ENCODE measurements at regions not wholly inside any gene's neighbourhood (a gene's known extent, or its start where the extent isn't known, plus 50 kb on each side); places are given as distances from the start of the nearest gene placed in this dataset.

DNA sequence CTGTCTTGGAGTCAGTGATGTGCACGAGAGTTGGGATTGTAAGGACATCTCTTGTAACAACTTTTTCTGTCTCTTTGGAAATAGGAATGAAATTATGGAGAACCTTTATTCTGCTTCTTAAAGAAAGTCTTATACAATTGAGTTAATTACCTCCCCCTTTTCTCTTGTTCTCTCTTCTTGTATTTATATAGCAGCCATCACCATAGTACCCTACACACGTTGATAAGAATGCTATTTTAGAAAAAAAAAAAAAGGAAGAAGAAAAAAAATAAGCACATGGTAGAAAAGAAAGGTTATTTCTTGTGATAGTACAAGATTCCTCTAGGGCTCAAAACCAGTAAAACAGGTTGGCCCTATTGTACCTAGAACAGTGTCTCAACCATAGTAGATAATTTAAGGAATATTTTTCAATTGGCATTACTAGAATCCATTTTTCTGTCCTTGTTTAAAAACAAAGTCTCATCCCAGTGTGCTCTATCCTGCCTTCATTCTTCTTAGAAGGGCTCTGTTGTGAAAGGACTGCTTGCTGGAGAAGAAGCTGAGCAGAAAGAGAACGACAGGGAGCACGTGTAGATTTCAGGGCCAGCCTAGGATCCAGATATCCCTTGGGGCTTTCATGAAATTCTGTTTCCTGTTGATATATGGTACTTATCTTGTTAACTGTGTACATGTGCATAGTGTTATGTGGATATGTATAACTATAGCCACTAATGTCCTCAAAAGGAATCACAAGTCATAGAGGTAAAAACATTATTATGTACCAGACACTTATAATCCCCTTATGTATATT is 392.3 kb upstream of the MEF2C start:
- no peak for DNase-seq (ENCODE audit: low spot score)

DNA sequence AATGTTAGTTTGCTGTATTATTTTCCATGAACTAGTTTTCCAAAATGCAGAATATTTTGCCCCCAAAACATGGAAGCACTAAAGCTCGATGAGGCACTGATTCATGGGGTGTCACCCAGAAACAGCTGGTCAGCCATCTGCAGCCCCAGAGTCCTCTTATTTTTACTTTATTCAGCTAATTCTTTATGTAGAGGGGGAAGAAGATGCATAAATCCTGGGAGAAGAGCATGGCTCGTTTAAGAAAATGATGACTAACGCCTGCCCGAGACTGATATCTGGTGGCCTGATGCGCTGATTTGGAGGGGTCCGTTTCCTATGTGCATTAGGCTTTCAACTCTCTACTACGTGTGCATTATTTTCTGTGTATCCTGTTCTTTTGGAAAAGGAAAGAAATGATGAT is 390.3 kb upstream of the MEF2C start:
- DNase-seq (ENCODE audit: low spot score) = no peak

DNA sequence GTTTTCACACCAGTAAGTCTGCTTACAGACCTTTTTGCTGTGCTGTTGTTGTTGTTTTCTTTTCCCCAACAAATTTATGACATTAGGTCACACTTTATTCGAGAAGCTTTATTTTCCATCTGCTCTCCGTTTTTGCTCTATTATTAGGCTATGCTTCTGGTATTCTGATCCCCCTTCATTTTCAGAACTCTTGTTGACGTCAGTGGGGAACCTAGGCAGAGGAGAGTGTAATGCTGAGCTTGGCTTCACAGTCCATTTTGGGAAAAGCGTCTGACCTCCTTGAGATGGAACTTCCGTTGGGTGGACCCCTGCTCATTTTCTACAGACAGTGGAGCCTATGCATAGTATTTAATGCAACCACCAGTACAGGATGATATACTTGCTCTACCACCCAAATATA is 387.9 kb upstream of the MEF2C start:
- DNase-seq (ENCODE audit: low spot score) = peak; percentile 43

DNA sequence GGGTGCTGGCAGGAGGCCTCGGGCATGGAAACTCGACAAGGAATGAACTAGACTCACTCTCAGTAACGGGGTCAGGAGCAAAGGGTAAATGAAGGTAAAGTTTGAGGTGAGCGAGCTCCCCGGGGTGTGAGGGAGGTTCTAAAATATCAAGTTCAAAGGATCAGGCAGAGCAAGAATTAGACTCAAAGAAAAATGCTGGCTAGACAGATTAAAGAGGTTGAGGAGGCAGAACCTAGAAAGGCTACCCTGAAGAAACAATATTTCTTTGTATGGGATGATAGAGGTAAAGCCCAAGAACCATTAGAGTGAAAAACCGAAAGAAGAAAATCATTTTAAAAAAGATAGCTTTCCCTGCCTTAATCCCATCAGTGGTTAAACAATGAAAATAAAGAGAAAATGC is 386.7 kb upstream of the MEF2C start:
- no peak for DNase-seq (ENCODE audit: low spot score)

DNA sequence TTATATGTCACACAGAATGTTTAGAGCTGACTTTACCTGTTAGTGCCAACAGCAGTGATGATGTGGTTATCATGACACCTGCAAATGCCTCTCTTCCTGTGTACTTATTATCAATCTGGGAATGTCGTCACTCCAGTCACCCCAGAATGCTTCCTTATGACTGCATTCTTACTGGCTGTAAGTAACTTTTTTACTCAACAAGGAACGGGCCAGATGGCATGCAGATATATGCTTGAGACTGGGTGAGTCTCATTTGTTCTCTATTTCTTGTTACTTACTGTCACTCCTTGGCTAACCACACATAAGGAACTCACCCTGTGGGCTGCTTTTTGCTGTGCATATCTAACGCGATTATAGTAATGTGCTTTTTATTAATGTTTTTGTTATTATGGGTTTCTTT is 385.5 kb upstream of the MEF2C start:
- peak; percentile 56 for DNase-seq (ENCODE audit: low spot score)

DNA sequence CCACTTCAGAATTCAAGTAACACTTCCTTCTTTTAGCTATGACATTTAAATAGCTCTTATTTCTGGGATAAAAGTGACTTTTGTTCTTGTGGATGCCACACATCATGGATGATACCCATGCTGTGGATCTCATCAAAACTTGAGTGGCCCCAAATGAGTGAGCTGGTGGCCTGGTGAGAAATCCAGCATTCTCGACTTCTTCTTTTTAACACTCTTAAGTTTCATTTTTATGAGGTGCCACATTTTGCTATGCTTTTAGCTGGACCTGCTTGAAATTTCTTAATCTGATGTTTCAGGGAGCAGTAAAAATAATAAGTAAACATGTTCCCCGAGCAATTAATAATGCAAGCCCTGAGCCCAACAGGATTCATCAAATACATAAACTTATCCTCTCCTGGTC is 384.8 kb upstream of the MEF2C start:
- DNase-seq (ENCODE audit: low spot score) = no peak

DNA sequence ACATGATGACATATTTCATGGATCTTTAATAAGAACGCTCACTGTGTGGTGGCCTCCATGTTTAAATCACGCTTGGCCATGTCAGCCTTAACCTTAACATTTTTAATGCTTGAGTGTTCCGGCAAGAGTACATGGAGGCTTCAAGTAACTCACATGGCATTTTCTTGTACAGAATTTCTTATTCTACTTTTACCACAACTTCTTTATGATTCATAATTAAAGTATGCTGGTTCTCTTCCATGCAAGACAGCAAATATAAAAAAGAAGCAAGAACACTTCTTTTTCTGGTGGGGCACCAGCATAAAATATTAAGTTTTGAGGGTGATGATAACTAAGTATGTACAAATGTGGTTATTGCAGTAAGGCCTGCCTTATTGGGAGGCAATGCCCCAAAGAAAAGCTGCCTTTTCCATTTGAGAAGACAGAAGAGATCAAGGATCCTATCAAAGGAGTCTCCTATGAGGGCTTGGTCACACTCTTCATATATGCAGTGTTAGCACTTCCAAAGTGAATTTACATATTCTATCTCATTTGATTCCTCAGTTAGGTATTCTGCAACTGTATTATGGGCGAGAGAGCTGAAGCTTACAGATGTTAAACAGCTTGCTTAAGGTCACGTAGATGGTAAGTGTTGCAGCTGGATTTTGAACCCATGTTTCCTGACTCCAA is 382.7 kb upstream of the MEF2C start:
- DNase-seq (ENCODE audit: low spot score) = no peak

DNA sequence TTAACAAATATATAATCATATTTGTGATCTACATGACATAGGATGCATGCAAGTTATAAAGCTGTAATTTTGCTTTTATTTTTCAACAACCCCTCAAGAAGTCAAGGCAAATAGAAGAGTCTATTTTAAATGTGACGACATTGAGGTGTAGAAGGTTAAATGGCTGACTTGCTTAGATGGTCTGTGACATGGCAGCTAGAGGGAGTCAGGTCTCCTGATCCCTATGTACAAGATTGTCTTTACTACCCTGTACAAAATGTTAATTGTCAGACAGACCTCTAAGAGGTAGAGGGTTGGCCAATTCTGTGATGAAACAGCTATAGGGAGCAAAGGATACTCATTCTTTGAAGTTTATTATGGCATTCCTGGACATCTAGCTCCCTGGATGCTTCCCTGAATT is 380.9 kb upstream of the MEF2C start:
- DNase-seq (ENCODE audit: low spot score) = no peak

DNA sequence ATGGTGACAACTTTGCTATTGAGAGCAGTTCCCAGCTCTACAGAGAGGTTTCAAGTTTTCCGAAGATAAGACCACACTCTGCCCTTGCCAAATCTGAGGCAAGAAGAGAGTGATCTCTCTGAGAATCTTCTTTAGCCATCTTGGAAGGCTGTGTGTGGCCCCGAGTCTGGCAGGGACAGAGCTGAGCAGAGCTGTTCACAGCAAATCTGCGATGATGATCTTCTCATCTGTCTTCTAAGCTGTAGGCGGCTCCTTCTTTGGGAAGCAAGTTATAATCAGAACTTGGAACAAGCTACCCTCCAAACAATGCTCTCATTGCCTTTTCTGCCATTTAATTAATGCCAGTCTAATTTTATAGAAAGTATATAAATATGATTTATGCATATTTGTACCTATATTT is 379.0 kb upstream of the MEF2C start:
- DNase-seq (ENCODE audit: low spot score) = no peak

DNA sequence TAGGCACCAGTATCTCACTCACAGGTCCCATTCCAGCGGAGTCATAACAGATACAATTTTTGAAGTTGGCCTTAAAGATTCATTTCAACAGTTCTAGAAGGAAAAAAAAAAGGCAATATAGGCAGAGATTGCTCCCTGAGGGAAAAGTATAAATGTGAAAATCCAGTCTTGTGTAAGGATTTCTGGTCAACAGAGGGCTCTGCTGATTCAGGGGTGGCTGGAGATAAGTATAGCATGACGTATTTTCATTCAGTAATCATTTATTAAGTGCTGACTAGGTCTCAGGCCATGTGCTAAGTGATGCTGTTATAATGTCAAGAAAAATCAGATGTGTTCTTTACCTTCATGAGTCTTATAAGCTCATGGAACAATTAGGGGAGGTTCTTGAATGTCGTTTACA is 377.3 kb upstream of the MEF2C start:
- DNase-seq (ENCODE audit: low spot score) = no peak

DNA sequence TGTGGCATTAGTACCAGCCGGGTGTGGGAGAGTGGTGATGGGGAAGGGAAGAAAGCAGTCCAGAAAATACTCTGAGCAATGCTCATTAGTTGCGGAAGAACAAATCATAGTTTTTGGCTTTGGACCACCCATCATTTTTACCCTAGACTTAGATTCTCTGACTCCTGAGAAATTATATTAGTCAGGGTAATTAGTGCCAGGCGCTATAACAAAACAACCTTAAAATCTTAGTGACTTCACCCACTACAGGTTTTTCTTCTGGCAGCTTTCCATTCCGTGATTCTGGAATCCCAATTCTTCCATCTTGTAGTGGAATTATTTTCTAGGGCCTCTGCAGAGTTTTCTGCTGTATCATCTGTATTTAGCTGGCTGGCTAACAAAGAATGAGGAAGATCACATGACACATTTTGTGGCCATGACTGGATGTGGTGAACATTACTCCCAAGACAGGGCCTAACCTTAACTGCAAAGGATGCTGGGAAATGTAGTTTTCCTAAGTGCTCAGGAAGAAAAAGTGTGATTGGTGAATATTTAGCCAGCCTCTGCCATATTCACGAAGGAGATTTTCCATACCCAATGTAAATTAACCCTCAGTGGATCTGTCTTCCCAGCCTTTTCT is 373.0 kb upstream of the MEF2C start:
- DNase-seq (ENCODE audit: low spot score) = no peak

DNA sequence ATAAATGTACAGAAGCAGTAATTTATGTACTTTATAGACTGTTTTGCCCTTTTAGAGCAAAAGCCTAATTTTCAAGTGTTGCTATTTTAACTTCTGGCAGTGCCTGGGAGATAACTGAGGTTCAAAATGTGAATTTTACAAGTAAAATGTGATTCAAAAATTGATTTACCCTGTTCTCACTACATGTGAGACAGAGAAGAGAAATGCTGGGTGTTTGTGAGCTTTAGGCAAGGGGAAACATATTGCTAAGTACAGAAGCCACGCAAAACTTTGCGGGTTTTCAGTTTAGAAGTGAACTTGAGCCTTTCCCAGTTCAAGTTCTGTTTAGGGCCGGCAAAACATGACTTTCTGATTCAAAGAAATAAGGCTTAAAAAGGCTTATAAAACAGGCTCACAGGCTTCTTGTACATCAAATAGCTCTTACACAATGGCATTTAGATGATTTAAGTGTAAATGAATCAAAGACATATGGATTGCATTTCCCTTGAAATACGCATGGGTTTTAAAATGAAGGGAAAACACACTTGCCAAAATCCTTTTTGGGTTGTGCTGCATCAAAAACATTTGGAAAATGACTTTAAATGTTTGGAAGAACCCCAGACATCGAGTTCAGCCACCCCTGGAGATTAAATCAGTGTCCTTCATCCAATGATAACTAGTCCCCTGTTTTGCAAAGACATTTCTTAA is 370.8 kb upstream of the MEF2C start:
- DNase-seq (ENCODE audit: low spot score) = no peak

DNA sequence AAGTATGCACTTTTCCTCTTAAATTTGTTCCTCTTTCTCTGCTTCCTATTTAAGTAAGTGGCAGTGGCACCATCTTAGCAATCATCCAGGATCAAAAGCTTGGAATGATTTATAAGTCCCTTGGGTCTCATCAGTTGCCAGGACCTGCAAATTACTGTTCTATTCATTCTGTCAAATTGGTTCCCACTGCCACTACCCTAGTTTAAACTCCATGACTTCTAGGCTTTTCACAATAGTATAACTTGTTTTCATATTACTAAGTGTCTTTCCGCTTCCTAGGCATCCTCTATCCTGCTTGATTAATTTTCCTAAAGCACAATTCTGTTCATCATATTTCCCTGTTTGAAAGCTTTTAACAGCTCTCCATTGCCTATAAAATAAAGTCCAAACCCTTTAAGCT is 363.9 kb upstream of the MEF2C start:
- no peak for DNase-seq (ENCODE audit: low spot score)

DNA sequence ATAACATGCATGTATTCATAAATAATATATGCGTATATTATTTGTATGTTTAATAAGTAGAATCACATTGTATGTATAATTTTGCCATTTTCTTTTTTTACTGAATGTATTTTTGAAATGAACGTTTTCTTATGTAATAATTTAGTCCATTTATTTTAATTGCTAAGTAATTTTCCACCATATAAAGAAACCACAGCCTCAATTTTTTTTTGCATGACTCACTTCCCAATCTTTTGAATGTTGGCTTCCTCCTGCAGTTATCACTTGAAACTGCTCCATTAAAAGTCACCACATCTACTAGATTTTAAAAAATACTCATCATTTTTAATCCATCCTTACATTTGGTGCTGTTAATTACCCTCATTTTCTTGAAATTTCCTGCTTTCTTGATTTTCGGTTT is 363.3 kb upstream of the MEF2C start:
- no peak for DNase-seq (ENCODE audit: low spot score)

DNA sequence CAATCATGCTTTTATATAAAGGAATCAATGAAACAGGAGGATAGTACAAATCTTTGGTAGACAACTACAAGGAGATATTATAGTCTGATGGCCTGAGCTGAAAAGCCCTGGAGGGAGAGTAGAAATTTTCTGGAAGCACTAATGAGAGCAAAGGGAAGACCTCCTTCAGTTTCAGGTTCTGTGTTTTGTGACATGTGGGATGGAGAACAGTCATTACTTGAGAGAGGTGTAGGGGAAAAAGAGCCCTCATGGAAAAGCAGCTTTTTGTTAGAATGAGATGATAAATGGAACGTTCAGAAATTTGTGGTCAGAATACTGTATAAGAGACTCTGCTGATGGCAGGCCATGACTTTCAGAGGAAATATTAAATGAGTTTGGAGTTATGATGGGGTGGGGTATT is 360.6 kb upstream of the MEF2C start:
- DNase-seq (ENCODE audit: low spot score) = no peak

DNA sequence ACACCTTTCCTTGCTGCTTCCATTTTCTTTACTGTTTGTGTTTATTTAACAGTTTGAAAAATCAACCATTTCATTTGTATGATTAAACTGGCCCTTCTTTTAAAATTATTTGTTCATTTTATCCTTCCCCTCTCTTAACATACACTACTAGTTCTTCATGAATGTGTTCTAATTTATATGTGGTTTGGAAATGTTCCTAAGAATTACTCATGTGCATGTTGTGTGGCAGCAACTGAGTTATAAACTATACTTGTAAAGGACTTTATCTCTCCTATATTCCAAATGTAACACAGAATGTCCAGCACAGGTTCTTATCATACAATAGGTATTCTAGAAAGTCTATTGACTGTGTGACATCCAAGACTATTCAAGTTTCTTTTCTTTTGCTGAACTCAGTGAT is 358.2 kb upstream of the MEF2C start:
- DNase-seq (ENCODE audit: low spot score) = no peak

DNA sequence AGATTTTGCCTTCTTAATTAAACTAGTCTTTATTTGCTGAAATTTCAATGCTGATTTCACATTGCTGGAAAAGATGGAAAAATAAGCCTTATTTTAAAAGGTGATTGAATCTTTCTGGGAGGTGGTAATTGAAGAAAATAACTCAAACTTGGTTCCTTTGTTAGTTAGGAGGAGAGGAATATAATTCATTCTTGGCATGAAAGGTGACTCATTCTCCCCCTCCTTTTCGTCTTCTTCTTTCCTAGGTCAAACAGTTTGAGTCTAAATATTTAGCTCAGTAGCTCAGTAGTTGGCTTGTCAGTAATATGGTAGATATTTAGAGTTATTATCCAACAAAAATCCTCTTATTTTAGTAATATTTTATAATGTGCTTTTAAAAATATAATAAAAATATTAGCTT is 353.9 kb upstream of the MEF2C start:
- DNase-seq (ENCODE audit: low spot score) = no peak

DNA sequence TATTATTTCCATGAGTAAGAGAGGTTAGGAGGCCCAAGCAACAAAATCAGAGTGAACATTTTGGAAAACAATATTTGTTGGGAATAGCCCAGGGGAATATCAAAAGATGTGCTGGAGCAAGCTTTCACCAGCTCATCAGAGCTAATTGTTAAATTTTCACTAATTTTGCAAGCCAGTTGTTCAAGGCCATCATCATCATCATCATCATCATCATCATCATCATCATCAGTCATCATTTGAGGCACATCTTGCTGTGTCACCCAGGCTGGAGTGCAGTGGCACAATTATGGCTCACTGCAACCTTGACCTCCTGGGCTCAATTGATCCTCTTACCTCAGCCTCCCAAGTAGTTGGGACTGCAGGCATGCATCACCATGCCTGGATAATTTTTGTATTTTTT is 350.5 kb upstream of the MEF2C start:
- no peak for DNase-seq (ENCODE audit: low spot score)

DNA sequence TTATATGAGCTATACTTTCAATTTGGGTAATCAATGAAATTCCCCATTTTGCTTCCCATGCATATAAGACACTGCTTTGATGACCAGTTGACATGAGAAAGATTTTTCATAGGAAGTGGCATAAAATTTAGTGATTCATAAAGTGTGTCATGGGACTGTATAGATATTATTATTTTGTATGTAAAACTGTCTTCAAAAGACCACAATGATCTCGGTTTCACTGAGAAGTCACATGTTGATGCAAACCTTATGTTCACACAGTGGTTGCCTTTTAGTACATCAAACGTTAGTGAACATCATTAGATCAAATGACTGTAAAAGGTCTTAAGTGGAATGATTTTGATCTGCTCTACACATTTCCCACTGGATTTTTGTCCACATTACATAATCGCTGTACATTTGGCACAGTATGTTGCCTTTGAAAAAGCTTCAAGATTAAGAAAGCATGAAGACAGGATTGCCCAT is 349.2 kb upstream of the MEF2C start:
- DNase-seq (ENCODE audit: low spot score) = no peak

DNA sequence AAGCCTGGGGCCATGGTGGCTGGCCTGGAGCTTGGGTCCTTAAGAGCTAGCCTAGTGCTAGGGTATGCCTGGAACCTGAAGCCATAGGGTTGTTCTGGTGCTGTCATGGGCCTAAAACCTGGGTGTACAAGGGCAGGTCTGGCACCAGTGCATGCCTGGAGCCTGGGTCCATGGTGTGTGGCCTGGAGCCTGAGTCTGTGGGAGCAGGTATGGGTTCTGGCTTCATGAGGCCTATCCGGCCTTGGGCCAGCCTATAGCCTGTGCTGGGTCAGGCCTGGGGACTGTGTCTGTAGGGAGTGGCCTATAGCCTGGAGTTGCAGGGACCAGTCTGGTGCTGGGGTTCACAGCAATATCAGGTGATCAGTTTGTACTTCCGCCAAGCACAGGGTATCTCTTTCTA is 347.2 kb upstream of the MEF2C start:
- no peak for DNase-seq (ENCODE audit: low spot score)

DNA sequence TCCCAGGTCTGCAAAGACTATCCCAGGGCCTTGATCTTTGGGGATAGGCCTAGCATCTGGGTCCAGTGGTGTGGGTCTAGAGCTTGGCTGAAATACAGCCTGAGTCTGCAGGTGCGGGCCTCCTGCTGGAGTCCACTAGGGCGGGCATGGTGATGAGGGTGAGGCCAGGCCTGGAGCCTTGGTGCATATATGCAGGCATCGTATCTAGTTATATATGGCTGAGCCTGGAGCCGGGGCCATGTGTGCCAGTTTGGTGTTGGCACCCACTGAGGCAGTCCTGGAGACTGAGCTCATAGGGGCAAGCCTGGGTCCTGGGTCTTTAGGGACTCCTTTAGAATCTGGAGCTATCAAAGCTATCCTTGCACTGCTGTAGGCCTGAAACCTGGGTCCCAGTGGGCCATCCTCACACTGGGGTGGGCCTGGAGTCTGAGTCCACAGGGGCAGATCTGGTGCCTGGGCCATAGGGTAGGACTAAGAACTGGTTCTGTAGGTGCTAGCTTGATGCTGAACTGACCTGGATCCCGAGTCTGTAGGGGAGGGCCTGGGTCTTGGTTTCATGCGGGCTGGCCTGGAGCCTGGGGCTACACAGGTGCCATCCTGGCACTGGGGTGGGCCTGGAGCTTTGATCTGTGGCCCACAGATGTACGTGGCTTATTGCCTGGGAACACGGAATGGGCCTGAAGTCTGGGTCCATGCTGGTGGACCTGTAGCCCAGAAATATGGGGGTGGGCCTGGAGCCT is 346.5 kb upstream of the MEF2C start:
- no peak for DNase-seq (ENCODE audit: low spot score)

DNA sequence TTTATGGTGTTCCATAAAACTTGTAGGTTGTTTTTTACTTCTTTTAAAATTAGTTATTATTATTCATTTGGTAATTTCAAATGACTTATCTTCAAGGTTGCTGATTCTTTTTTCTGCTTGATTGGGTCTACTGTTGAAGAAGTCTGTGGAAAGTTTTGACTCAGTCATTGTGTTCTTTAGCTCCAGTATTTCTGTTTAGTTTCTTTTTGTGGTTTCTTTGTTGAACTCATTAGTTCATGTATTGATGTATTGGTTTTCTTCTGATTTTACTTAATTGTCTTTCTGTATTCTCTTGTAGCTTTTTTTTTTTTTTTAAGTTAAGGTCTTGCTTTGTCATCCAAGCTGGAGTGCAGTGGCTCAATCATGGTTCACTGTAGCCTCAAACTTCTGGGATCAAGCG is 345.4 kb upstream of the MEF2C start:
- DNase-seq (ENCODE audit: low spot score) = no peak
